Panc1 (cell line): ENCODE measurements at regions not wholly inside any gene's neighbourhood (a gene's known extent, or its start where the extent isn't known, plus 50 kb on each side); places are given as distances from the start of the nearest gene placed in this dataset.

Experiments used
- CTCF ChIP-seq: fragments of 450-650 bp; IDR thresholded peaks from 2 replicates; pipeline ENCODE4 v1.5.1; 2017; ENCODE audit warnings: mild to moderate bottlenecking
- POLR2AphosphoS5 ChIP-seq: IDR thresholded peaks from 2 replicates; pipeline ENCODE4 v1.6.1; 2012; ENCODE audit warnings: mild to moderate bottlenecking, low read depth, low read length, moderate library complexity
- REST ChIP-seq, 2 experiments: IDR thresholded peaks; 2 replicates each; pipeline ENCODE4 v1.6.1; 2011 to 2012; ENCODE audit warnings: low read depth in 2 of 2, control low read depth in 1 of 2, low read length in 1 of 2, mild to moderate bottlenecking in 1 of 2, moderate library complexity in 1 of 2; ENCODE audit not compliant: insufficient read depth in 1 of 2
- SIN3A ChIP-seq: IDR thresholded peaks from 2 replicates; pipeline ENCODE4 v1.6.1; 2012; ENCODE audit warnings: low read depth, mild to moderate bottlenecking, low read length, moderate library complexity, borderline replicate concordance; ENCODE audit not compliant: insufficient read depth
- TCF7L2 ChIP-seq: IDR thresholded peaks from 2 replicates; pipeline ENCODE4 v1.6.1; 2011; ENCODE audit warnings: mild to moderate bottlenecking, low read depth, low read length, inconsistent platforms

DNA sequence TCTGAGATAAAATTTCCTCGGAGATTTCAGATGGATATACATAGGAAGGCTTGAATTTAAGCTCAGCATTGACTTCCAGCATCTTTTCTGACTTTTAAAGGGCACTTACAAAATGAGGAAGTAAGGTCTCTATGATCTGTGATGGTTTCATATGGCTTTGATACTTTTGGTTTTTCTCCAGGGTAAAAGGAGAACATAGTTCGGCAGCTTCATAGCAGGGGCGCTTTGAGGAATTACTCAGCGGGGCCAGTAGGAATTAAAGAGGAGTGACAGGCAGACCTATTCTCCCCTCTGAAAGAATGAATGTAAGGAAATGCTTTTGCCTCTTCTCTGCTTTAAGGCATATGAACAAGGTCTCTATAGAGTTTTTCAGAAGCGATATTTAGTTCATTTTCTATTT, 80.0 kb upstream of the PCDH15 start:
- TF ChIP-seq CTCF, result no peak
- no peak for TF ChIP-seq SIN3A
- TF ChIP-seq POLR2AphosphoS5, result no peak
- no peak for TF ChIP-seq TCF7L2
- TF ChIP-seq REST (IDR thresholded peaks at IDR 0.05; ENCODE audit: insufficient read depth in 1 of 2, low read depth in 2 of 2, low read length in 1 of 2), result no peak
